ENCODE measurements at regions not wholly inside any gene's neighbourhood (a gene's known extent, or its start where the extent isn't known, plus 50 kb on each side); places are given as distances from the start of the nearest gene placed in this dataset.
"Not testable (repeated sequence)": the region's sequence is repeated elsewhere in the genome, so short reads cannot be mapped to it uniquely, and the experiment has no call there.

- DNase-seq = no peak
Observed at GRCh38 chr10:2414039-2414438, 653.3 kb upstream of the PFKP start.

- DNase-seq = no peak
Observed at GRCh38 chr10:2410049-2410448, 657.3 kb upstream of the PFKP start.

GRCh38 chr10:2401459-2401858 lies 664.1 kb upstream of the ADARB2 start:
- DNase-seq = no peak

- no peak for DNase-seq
Observed at GRCh38 chr10:2399482-2399881, 662.2 kb upstream of the ADARB2 start.

GRCh38 chr10:2392145-2392812 lies 655.0 kb upstream of the ADARB2 start:
- DNase-seq = no peak

GRCh38 chr10:2387672-2388071 lies 650.3 kb upstream of the ADARB2 start:
- no peak for DNase-seq

GRCh38 chr10:2387261-2387660 lies 649.9 kb upstream of the ADARB2 start:
- DNase-seq = no peak

- no peak for DNase-seq
Observed at GRCh38 chr10:2380218-2380617, 642.9 kb upstream of the ADARB2 start.

GRCh38 chr10:2367083-2367482 lies 629.8 kb upstream of the ADARB2 start:
- no peak for DNase-seq

- no peak for DNase-seq
Observed at GRCh38 chr10:2366264-2366931, 629.1 kb upstream of the ADARB2 start.

- no peak for DNase-seq
Observed at GRCh38 chr10:2362331-2362730, 625.0 kb upstream of the ADARB2 start.

GRCh38 chr10:2358586-2358985 lies 621.3 kb upstream of the ADARB2 start:
- no peak for DNase-seq

- DNase-seq = no peak
Observed at GRCh38 chr10:2356670-2357069, 619.3 kb upstream of the ADARB2 start.

- no peak for DNase-seq
Observed at GRCh38 chr10:2351566-2351965, 614.2 kb upstream of the ADARB2 start.

- no peak for DNase-seq
Observed at GRCh38 chr10:2342206-2342605, 604.9 kb upstream of the ADARB2 start.

- no peak for DNase-seq
Observed at GRCh38 chr10:2340831-2341647, 603.7 kb upstream of the ADARB2 start.

GRCh38 chr10:2335626-2336025 lies 598.3 kb upstream of the ADARB2 start:
- DNase-seq = no peak

- DNase-seq = no peak
Observed at GRCh38 chr10:2334575-2334974, 597.2 kb upstream of the ADARB2 start.

GRCh38 chr10:2329082-2329481 lies 591.8 kb upstream of the ADARB2 start:
- DNase-seq = no peak

GRCh38 chr10:2326411-2326810 lies 589.1 kb upstream of the ADARB2 start:
- no peak for DNase-seq

GRCh38 chr10:2315045-2315485 lies 577.7 kb upstream of the ADARB2 start:
- not testable (repeated sequence) for DNase-seq

- DNase-seq = no peak
Observed at GRCh38 chr10:2306081-2306480, 568.8 kb upstream of the ADARB2 start.

- DNase-seq = no peak
Observed at GRCh38 chr10:2303169-2303568, 565.8 kb upstream of the ADARB2 start.

- DNase-seq = no peak
Observed at GRCh38 chr10:2301227-2301626, 563.9 kb upstream of the ADARB2 start.

All from DMS 273 treated with DMSO at 0.1 percent for 48 hours (cell line).